Skin of body (tissue), 1 donor: ENCODE measurements at regions not wholly inside any gene's neighbourhood (a gene's known extent, or its start where the extent isn't known, plus 50 kb on each side); places are given as distances from the start of the nearest gene placed in this dataset.
"Not testable (repeated sequence)": the region's sequence is repeated elsewhere in the genome, so short reads cannot be mapped to it uniquely, and the experiment has no call there.

Experiments used
- DNase-seq: peaks from one replicate; lab custom pipeline; 2025; lab: John Stamatoyannopoulos, UW

DNA sequence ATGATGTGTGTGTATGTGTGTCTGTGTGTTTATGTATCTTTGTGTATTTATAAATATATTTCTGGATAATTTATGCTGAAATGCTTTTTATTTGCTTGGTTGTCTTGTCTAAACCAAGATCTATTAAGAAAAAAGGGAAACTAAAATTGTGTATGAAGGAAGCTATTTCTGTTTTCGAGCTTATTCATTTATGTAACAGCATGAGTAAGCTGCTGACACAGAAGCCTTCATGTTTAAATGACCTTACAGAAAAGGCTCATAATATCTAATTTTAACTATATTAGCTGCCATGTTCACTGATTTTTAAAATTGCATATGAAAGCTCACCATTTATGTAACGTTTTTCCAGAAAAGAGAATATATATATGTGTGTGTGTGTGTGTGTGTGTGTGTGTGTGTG is 392.8 kb downstream of the PTH2R start:
- DNase-seq, result no peak

DNA sequence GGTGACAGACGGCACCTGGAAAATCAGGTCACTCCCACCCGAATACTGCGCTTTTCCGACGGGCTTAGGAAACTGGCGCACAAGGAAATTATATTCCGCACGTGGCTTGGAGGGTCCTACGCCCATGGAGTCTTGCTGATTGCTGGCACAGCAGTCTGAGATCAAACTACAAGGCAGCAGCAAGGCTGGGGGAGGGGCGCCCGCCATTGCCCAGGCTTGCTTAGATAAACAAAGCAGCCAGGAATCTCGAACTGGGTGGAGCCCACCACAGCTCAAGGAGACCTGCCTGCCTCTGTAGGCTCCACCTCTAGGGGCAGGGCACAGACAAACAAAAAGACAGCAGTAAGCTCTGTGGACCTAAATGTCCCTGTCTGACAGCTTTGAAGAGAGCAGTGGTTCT is 394.3 kb downstream of the PTH2R start:
- not testable (repeated sequence) for DNase-seq

DNA sequence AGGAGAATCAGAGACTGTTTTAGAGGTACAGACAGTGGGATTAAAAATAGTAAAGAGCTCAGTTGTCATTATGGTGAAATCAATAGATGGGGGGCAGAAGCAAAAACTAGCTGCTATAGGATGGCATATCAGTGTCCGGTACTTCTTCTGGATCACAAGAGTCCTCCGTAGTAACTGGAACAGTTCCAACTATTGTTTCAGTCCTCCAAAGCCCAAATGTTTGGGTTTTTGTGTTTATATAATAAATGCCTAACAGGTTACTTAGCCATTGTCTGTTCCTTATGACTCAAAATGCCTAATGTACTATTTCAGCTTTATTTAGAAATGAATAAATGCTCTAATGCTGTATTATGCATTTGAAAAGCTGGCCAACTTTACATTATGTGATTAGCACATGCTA is 401.2 kb downstream of the PTH2R start:
- no peak for DNase-seq

DNA sequence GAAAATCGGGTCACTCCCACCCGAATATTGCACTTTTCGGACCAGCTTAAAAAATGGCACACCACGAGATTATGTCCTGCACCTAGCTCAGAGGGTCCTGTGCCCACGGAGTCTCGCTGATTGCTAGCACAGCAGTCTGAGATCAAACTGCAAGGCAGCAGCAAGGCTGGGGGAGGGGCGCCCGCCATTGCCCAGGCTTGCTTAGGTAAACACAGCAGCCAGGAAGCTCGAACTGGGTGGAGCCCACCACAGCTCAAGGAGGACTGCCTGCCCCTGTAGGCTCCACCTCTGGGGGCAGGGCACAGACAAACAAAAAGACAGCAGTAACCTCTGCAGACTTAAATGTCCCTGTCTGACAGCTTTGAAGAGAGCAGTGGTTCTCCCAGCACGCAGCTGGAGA is 405.3 kb downstream of the PTH2R start:
- not testable (repeated sequence) for DNase-seq

- DNase-seq, result no peak
Measured at GRCh38 chr2:208819190-208819589, 412.6 kb downstream of the PTH2R start.

DNA sequence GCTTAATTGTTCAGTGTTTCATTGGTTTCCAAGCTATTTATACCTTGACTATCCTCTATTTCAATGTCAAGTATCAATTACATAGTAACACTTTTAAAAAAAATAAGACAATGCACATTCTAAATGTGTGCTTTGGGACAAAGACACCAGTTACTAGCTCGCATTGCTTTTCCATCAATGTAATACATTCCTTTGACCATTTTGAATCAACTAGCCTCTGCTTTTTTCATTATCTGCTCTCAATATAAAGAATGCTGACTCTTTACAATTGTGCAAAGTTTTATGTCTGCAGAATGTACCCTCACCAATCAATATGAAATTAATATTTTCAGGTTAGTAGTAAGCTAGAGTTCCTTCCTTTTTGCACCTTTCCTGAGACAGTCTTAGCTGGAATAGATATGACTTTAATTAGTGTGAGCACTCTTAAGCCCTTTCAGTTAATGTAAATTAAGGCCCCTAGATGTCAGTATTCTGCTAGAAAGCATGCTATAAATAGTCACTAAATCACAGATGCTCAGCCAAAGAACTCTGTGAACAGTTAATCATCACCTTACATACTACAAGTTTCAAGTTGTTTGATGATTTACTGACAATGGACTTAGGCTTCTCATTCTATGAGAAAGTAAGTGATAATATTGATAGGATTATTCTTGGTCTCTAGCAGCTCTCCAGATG is 413.6 kb downstream of the PTH2R start:
- DNase-seq, result peak; percentile 7

DNA sequence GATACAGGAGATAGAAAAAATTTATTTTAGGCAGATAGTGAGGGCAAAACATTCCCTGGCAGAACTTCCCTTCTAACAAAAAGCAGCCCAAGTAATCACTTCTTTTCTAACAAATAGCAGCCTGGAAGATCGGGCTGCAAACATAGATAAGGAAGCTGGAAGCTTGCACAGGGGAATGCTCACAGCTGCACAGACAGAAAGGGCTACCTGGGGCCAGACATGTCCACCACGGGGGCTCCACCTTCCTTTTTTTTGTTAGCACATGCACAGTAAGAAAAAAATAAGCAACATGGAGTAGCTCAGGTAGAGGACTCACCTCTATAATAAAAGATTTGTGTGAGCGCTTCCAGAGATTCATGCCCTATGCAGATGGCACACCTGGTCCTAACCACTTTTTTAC is 420.5 kb downstream of the PTH2R start:
- no peak for DNase-seq

GRCh38 chr2:208827549-208828221 is 421.1 kb downstream of the PTH2R start:
- DNase-seq, result no peak

- DNase-seq, result no peak
Measured at GRCh38 chr2:208830203-208830602, 423.6 kb downstream of the PTH2R start.

DNA sequence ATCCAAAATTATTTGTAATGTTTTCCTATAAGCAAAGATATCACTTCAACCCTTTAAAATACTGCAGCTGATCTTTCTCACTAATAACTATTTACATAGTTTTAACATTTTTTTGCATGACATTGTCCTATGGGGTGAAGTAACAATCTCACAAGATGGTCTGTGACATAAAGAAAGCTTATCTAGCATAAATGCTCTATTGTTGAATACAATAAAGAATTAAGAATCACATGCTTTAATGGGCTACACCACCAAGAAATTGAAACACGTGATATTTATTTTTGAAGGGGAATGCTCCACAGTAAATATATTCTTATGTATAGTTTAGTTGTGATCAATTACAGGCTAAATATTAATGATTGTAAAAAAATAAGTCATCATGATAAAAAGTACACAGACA is 441.1 kb downstream of the PTH2R start:
- DNase-seq, result no peak

DNA sequence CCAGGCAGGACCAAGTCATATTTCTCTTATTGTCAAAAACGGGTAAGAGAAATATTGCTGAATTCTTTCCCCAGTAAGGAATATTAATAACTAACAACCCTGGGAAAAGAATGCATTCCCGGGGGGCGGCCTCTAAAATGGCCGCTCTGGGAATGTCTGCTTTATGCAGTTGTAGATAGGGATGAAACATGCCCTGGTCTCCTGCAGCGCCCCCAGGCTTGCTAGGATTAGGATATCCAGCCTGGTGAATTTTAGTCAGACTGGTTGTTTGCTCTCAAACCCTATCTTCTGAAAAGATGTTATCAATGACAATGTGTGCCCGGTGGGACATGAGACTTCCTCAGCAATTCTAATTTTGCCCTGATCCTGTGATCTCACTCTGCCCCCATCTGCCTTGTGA is 448.1 kb downstream of the PTH2R start:
- no peak for DNase-seq

GRCh38 chr2:208867374-208867773 is 460.8 kb downstream of the PTH2R start:
- DNase-seq, result no peak

GRCh38 chr2:208872591-208872990 is 466.0 kb downstream of the PTH2R start:
- no peak for DNase-seq

DNA sequence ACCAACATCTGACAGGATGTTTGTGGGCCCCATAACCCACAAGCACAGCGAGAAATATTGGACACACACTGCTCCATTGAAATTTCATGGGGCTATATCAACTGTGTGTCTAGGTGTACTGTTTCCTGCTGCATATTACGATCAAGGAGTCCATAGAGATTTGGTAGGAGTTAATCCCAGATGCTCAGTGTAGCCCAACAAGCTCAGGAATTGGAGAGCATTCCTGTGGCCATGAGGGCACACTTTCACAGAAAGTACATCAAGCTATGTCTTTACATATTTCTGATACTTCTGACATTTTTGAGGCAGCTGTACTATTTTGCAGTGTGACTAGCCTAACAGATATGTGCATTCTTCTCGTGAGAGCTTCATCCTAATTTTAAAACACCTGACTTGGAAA is 473.1 kb downstream of the PTH2R start:
- DNase-seq, result no peak

GRCh38 chr2:208880171-208880570 is 473.6 kb downstream of the PTH2R start:
- DNase-seq, result no peak

DNA sequence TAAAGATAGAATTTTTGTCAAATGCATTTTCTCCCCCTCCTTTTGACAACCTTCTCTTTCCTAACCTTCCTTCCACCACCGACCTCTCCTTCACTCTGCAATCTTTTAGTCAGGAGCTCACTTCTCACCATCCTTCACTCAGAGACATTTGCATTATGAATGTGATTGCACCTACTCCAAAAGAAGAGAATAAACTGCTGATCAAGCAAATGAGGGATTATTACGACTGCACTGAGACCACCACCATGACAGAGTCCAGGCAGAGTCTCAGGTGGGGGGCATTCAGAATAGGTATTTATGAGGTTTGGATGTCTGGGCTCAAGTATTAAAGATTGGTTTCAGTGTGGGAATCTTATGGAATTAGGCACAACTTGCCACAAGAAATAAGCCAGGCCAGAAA is 483.9 kb downstream of the PTH2R start:
- DNase-seq, result no peak

- no peak for DNase-seq
Measured at GRCh38 chr2:208892203-208892602, 485.6 kb downstream of the PTH2R start.

DNA sequence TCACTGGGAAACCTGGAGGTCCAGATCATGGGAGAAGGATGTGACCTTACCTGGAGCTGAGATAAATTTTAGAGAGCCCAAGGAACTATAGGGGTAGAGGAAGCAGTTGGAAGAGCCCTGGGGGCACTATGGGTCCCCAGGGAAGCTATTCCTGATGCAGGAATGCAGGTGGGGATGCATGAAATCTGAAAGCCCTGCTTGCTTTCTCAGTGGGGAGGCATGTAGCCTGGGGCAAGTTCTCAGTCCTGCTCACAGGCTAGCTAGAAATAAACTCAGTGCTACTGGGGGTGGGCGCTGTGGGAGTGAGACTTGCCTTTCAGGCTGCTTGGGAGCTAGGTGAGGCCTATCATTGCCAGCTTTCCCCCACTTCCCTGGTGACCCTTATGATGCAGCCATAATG is 499.7 kb downstream of the PTH2R start:
- no peak for DNase-seq

GRCh38 chr2:208915401-208915800 is 508.4 kb upstream of the MAP2 start:
- DNase-seq, result no peak

GRCh38 chr2:208916881-208917280 is 507.0 kb upstream of the MAP2 start:
- no peak for DNase-seq

GRCh38 chr2:208921358-208921757 is 502.5 kb upstream of the MAP2 start:
- DNase-seq, result not testable (repeated sequence)

DNA sequence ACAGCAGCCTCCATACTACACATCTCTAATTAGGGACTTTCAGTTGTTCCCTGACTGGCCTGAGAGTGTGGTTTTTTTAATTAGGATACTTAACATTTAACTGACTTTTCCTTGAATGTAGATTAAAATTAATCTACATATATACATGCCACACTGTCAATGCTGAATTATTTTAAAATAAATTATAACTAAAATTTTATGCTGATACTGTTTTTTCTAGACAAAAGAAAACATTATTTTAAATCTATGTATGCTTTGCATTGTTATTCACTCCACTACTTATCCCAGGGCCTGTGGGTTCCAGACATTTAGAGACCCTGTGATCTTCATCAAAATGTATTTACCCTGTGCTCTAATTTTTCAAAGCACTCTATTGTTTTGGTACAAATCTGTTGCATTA is 496.0 kb upstream of the MAP2 start:
- no peak for DNase-seq

- DNase-seq, result no peak
Measured at GRCh38 chr2:208929139-208929864, 494.5 kb upstream of the MAP2 start.
